ENCODE measurements at regions not wholly inside any gene's neighbourhood (a gene's known extent, or its start where the extent isn't known, plus 50 kb on each side); places are given as distances from the start of the nearest gene placed in this dataset.
A peak's percentile ranks its signal among the peaks of the same experiment; 100 is the strongest.

DNA sequence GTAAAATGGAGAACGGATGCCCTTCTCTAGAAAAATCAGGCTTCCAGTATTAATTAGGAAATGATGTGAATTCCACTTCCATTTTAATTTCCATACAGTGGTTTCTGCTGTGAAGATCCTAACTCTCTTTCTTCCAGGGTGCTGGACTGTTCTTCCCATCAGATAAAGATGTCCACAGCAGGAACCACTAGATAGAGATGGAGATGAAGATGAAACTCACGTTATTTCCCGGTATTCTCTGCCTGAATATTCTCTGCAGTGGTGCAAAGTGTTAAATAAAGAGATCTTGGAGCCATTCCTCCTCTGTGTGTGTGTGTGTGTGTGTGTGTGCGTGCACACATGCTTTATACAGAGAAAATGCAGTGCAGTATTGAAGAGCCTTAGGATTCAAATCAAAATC is 727.5 kb downstream of the KCNJ2 start (continued):
- TF ChIP-seq STAT6 (CRISPR knock-in tag; conservative IDR thresholded peaks at IDR 0.05; ENCODE audit: low read depth), result no peak

GRCh38 chr17:70897446-70897845 is 728.1 kb downstream of the KCNJ2 start:
- H3K36me3 Mint-ChIP-seq, result peaks cover 19% of the 10 kb centered on the region
- H3K27ac Mint-ChIP-seq, result peak overlapping the region; percentile 5; the same call in 1 of the 2 replicates
- H3K9me3 Mint-ChIP-seq, result peaks cover 28% of the 10 kb centered on the region
- ChIA-PET POLR2A (no interaction called here), CTCF (no interaction called here)
- H3K27me3 Mint-ChIP-seq (ENCODE audit: low read depth), result no peaks in the 10 kb centered on the region; the same call in 1 of the 2 replicates
- peaks cover 18% of the 10 kb centered on the region for H3K4me1 Mint-ChIP-seq
- TF ChIP-seq GRHL2 (CRISPR knock-in tag; IDR thresholded peaks at IDR 0.05; ENCODE audit: insufficient replicate concordance, severe bottlenecking) (no peak), ZNF532 (CRISPR knock-in tag; IDR thresholded peaks at IDR 0.05; ENCODE audit: borderline replicate concordance) (no peak), FOXJ3 (CRISPR knock-in tag; IDR thresholded peaks at IDR 0.05; ENCODE audit: borderline replicate concordance) (no peak), PRRX2 (CRISPR knock-in tag; IDR thresholded peaks at IDR 0.05) (no peak), EMX1 (CRISPR knock-in tag; IDR thresholded peaks at IDR 0.05) (no peak), JUN (CRISPR knock-in tag; IDR thresholded peaks at IDR 0.05) (no peak)
- TF ChIP-seq, protein P1, sequence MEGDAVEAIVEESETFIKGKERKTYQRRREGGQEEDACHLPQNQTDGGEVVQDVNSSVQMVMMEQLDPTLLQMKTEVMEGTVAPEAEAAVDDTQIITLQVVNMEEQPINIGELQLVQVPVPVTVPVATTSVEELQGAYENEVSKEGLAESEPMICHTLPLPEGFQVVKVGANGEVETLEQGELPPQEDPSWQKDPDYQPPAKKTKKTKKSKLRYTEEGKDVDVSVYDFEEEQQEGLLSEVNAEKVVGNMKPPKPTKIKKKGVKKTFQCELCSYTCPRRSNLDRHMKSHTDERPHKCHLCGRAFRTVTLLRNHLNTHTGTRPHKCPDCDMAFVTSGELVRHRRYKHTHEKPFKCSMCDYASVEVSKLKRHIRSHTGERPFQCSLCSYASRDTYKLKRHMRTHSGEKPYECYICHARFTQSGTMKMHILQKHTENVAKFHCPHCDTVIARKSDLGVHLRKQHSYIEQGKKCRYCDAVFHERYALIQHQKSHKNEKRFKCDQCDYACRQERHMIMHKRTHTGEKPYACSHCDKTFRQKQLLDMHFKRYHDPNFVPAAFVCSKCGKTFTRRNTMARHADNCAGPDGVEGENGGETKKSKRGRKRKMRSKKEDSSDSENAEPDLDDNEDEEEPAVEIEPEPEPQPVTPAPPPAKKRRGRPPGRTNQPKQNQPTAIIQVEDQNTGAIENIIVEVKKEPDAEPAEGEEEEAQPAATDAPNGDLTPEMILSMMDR (IDR thresholded peaks at IDR 0.05), result no peak
- ATAC-seq, result peak; percentile 71
- no peak for DNase-seq (ENCODE audit: low spot score)
- H3K4me3 Mint-ChIP-seq, result no peak overlapping the region

GRCh38 chr17:70901870-70902269 is 732.5 kb downstream of the KCNJ2 start:
- peaks cover 31% of the 10 kb centered on the region for H3K9me3 Mint-ChIP-seq
- ATAC-seq, result no peak
- no peaks in the 10 kb centered on the region; the same call in 1 of the 2 replicates for H3K27me3 Mint-ChIP-seq (ENCODE audit: low read depth)
- no peak overlapping the region for H3K4me3 Mint-ChIP-seq
- H3K27ac Mint-ChIP-seq, result no peak overlapping the region
- ChIA-PET POLR2A (no interaction called here), CTCF (no interaction called here)
- peaks cover 13% of the 10 kb centered on the region for H3K36me3 Mint-ChIP-seq
- TF ChIP-seq NFE2L1 (CRISPR knock-in tag; IDR thresholded peaks at IDR 0.05), result no peak
- TF ChIP-seq, protein P1 (IDR thresholded peaks at IDR 0.05), result no peak
- peaks cover 26% of the 10 kb centered on the region for H3K4me1 Mint-ChIP-seq
- DNase-seq (ENCODE audit: low spot score), result no peak

DNA sequence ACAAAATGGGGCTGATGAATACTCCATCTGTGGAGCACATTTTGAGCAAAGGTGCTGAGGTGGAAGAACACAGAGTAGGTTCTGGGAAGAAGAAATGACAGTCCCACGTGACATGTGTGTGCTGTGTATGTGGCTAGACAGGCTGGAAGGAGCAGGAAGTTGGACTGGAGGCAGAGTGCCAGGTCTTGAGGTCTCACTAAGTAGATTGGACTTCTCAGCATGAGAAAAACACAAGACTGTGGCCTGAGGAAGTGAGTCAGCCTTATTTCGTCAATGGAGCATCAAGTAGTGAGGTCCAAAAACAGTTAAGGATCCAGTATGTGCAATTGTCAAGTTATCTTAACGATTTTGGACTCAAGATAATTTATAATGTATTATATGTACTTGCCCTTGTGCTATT is 736.5 kb downstream of the KCNJ2 start:
- no peak overlapping the region for H3K4me3 Mint-ChIP-seq
- H3K27ac Mint-ChIP-seq, result no peak overlapping the region
- no peaks in the 10 kb centered on the region; the same call in 1 of the 2 replicates for H3K27me3 Mint-ChIP-seq (ENCODE audit: low read depth)
- peaks cover 11% of the 10 kb centered on the region for H3K36me3 Mint-ChIP-seq
- ChIA-PET CTCF (no interaction called here), POLR2A (no interaction called here)
- H3K9me3 Mint-ChIP-seq, result peaks cover 28% of the 10 kb centered on the region
- H3K4me1 Mint-ChIP-seq, result peaks cover 15% of the 10 kb centered on the region
- DNase-seq (ENCODE audit: low spot score) (no peak), ATAC-seq (no peak)
- TF ChIP-seq KAT7 (CRISPR knock-in tag; IDR thresholded peaks at IDR 0.05; ENCODE audit: borderline replicate concordance) (no peak), SP1 (CRISPR knock-in tag; conservative IDR thresholded peaks at IDR 0.05) (no peak), CREB1 (CRISPR knock-in tag; IDR thresholded peaks at IDR 0.05) (no peak), SOX15 (CRISPR knock-in tag; IDR thresholded peaks at IDR 0.05) (no peak), NFYB (CRISPR knock-in tag; conservative IDR thresholded peaks at IDR 0.05; ENCODE audit: low read depth) (no peak), RELA (CRISPR knock-in tag; IDR thresholded peaks at IDR 0.05; ENCODE audit: borderline replicate concordance) (no peak), E2F1 (CRISPR knock-in tag; IDR thresholded peaks at IDR 0.05) (no peak), PREB (CRISPR knock-in tag; IDR thresholded peaks at IDR 0.05; ENCODE audit: borderline replicate concordance) (no peak), NFE2L1 (CRISPR knock-in tag; IDR thresholded peaks at IDR 0.05) (no peak), ESRRA (CRISPR knock-in tag; IDR thresholded peaks at IDR 0.05; ENCODE audit: borderline replicate concordance) (no peak)
